ENCODE measurements at regions not wholly inside any gene's neighbourhood (a gene's known extent, or its start where the extent isn't known, plus 50 kb on each side); places are given as distances from the start of the nearest gene placed in this dataset.

DNA sequence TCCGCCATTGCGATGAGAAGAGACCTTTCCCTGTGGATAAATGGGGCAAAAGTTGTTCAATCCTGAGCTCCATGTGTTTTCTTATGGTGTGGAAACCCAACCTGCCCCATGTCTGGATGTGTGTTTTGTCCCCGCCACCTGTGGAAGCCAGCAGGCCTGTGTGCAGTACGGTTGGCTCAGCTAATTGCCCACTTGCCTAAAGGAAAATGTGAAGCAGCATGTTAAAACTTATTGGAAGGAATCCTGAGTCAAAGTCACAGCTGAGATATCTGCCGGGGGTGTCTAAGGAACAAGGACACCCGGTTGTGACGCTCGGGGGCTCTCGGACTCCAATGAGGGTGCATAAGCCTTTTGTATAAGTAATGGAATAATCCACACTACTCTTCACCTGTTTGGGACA is 361.1 kb upstream of the IRX1 start:
- no peaks in the 10 kb centered on the region for H3K27me3 Mint-ChIP-seq (ENCODE audit: low read depth)
- H3K9me3 Mint-ChIP-seq = no peaks in the 10 kb centered on the region
- no peaks in the 10 kb centered on the region for H3K36me3 Mint-ChIP-seq (ENCODE audit: low read depth)
- no peak overlapping the region for H3K27ac Mint-ChIP-seq
- H3K4me1 Mint-ChIP-seq (ENCODE audit: low read depth) = no peaks in the 10 kb centered on the region
- no peak overlapping the region for H3K4me3 Mint-ChIP-seq

DNA sequence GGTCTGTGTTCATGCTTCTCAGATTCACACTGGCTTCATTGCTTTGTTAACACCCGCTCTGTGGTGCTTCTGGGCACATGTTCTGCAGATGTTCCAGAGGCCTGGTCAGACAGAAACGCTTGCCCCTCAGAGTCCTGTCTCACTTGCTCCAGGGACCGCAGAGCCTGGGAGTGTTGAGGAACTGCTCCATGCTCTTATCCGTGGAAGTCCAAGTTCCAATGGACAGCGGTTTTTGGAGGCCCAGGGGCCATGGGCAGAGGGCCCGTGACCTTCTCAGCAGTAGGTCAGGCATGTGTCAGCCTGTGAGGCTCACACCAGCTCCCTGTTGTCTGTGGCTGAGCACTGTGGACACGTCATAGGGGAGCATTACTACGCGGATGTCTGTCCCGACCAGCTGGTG is 364.7 kb upstream of the IRX1 start:
- Mint-ChIP-seq H3K4me1 (ENCODE audit: low read depth) (no peaks in the 10 kb centered on the region), H3K27me3 (ENCODE audit: low read depth) (no peaks in the 10 kb centered on the region), H3K9me3 (peaks cover 3% of the 10 kb centered on the region), H3K27ac (no peak overlapping the region), H3K36me3 (ENCODE audit: low read depth) (no peaks in the 10 kb centered on the region), H3K4me3 (no peak overlapping the region)

GRCh38 chr5:3230254-3230653 is 365.4 kb upstream of the IRX1 start:
- Mint-ChIP-seq H3K27ac (no peak overlapping the region), H3K4me3 (no peak overlapping the region), H3K36me3 (ENCODE audit: low read depth) (no peaks in the 10 kb centered on the region), H3K27me3 (ENCODE audit: low read depth) (no peaks in the 10 kb centered on the region), H3K9me3 (peaks cover 3% of the 10 kb centered on the region), H3K4me1 (ENCODE audit: low read depth) (no peaks in the 10 kb centered on the region)

DNA sequence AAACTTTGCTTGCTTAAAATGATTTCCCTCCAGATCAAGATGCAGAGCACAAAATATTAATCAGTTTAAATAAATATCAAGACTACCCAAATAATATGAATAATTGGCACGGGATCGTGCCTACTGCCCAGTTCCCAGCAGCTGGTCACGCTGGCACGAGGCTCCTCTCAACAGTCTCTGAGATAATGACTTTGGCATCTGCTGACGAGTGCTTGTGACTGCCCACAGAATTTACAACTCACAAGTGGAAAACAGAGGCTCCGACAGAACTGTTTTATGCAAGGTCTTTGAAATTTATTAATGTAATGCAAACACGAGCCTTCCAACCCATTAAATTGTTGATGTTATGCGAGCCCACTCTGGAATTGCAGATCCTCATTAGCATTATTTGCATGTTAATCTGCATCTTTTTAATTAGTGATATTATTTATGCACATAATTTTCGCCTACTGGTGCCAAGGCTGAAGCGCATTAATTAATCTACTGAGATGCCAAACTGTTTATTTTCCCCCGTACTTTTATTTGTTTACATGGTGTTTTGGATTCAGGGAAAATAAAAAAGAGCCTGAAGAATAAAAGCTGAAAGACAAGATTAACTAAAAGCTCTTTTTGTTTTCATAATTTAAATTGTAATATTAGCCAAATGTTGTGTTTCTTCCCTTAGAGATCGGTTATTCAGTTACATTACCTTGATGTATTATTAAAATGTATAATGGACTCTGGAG is 369.3 kb upstream of the IRX1 start:
- Mint-ChIP-seq H3K9me3 (peaks cover 12% of the 10 kb centered on the region), H3K36me3 (ENCODE audit: low read depth) (no peaks in the 10 kb centered on the region), H3K27ac (no peak overlapping the region), H3K4me3 (no peak overlapping the region), H3K4me1 (ENCODE audit: low read depth) (no peaks in the 10 kb centered on the region), H3K27me3 (ENCODE audit: low read depth) (no peaks in the 10 kb centered on the region)

GRCh38 chr5:3225201-3225960 is 370.3 kb upstream of the IRX1 start:
- H3K9me3 Mint-ChIP-seq = peaks cover 12% of the 10 kb centered on the region
- no peak overlapping the region for H3K4me3 Mint-ChIP-seq
- no peak overlapping the region for H3K27ac Mint-ChIP-seq
- no peaks in the 10 kb centered on the region for H3K4me1 Mint-ChIP-seq (ENCODE audit: low read depth)
- H3K27me3 Mint-ChIP-seq (ENCODE audit: low read depth) = no peaks in the 10 kb centered on the region
- H3K36me3 Mint-ChIP-seq (ENCODE audit: low read depth) = no peaks in the 10 kb centered on the region

GRCh38 chr5:3222924-3223323 is 372.7 kb upstream of the IRX1 start:
- no peaks in the 10 kb centered on the region for H3K4me1 Mint-ChIP-seq (ENCODE audit: low read depth)
- H3K27me3 Mint-ChIP-seq (ENCODE audit: low read depth) = no peaks in the 10 kb centered on the region
- no peak overlapping the region for H3K4me3 Mint-ChIP-seq
- H3K36me3 Mint-ChIP-seq (ENCODE audit: low read depth) = no peaks in the 10 kb centered on the region
- peaks cover 12% of the 10 kb centered on the region for H3K9me3 Mint-ChIP-seq
- H3K27ac Mint-ChIP-seq = no peak overlapping the region

GRCh38 chr5:3221432-3221831 is 374.2 kb upstream of the IRX1 start:
- Mint-ChIP-seq H3K27ac (no peak overlapping the region), H3K4me3 (no peak overlapping the region), H3K9me3 (peaks cover 13% of the 10 kb centered on the region), H3K4me1 (ENCODE audit: low read depth) (no peaks in the 10 kb centered on the region), H3K36me3 (ENCODE audit: low read depth) (no peaks in the 10 kb centered on the region), H3K27me3 (ENCODE audit: low read depth) (no peaks in the 10 kb centered on the region)

GRCh38 chr5:3220638-3221288 is 374.9 kb upstream of the IRX1 start:
- H3K36me3 Mint-ChIP-seq (ENCODE audit: low read depth) = no peaks in the 10 kb centered on the region
- no peak overlapping the region for H3K4me3 Mint-ChIP-seq
- peaks cover 18% of the 10 kb centered on the region for H3K9me3 Mint-ChIP-seq
- H3K27ac Mint-ChIP-seq = no peak overlapping the region
- H3K4me1 Mint-ChIP-seq (ENCODE audit: low read depth) = no peaks in the 10 kb centered on the region
- H3K27me3 Mint-ChIP-seq (ENCODE audit: low read depth) = no peaks in the 10 kb centered on the region

GRCh38 chr5:3220201-3220600 is 375.4 kb upstream of the IRX1 start:
- Mint-ChIP-seq H3K27ac (no peak overlapping the region), H3K36me3 (ENCODE audit: low read depth) (no peaks in the 10 kb centered on the region), H3K4me1 (ENCODE audit: low read depth) (no peaks in the 10 kb centered on the region), H3K27me3 (ENCODE audit: low read depth) (no peaks in the 10 kb centered on the region), H3K4me3 (no peak overlapping the region), H3K9me3 (peaks cover 18% of the 10 kb centered on the region)

GRCh38 chr5:3218916-3219650 is 376.5 kb upstream of the IRX1 start:
- Mint-ChIP-seq H3K27me3 (ENCODE audit: low read depth) (no peaks in the 10 kb centered on the region), H3K27ac (no peak overlapping the region), H3K4me3 (no peak overlapping the region), H3K4me1 (ENCODE audit: low read depth) (no peaks in the 10 kb centered on the region), H3K36me3 (ENCODE audit: low read depth) (no peaks in the 10 kb centered on the region), H3K9me3 (peaks cover 18% of the 10 kb centered on the region)

DNA sequence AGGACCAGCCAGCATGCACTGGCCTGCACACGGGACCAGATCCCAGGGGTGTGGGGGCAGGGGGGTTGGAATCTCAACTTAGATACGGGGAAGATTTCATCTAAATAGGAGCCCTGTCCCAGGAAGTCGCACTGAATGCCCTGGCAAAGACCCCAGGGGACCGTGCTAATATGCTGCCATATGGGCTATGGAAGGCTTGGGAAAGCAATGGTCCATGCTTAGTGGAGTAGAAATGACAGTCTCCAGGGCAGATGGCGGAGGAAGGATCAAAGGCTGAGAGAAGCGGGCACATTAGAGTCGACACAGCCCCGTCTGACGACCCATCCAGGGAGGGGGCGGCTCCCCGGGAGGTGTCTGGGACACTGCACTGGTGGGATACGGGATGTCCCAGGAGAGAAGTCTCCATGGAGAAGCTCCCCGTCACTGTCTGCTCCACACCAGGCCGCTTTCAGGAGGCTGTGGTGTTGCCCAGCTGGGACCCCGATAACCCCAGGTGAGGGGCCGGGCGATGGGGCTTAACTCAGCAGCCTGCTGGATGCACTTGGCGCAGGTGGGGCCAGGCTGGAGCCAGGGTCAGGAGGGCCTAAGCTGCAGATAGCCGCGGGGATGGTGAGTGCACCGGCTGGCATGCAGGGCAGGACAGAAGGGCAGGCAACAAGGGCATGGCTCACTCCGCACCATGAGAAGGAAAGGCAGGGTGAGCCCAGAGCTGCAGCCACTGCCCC is 377.7 kb upstream of the IRX1 start:
- H3K36me3 Mint-ChIP-seq (ENCODE audit: low read depth) = no peaks in the 10 kb centered on the region
- no peaks in the 10 kb centered on the region for H3K27me3 Mint-ChIP-seq (ENCODE audit: low read depth)
- peaks cover 14% of the 10 kb centered on the region for H3K9me3 Mint-ChIP-seq
- H3K27ac Mint-ChIP-seq = no peak overlapping the region
- H3K4me1 Mint-ChIP-seq (ENCODE audit: low read depth) = no peaks in the 10 kb centered on the region
- no peak overlapping the region for H3K4me3 Mint-ChIP-seq

- peaks cover 10% of the 10 kb centered on the region for H3K9me3 Mint-ChIP-seq
These were observed 378.5 kb upstream of the IRX1 start for GRCh38 chr5:3217114-3217513.

GRCh38 chr5:3216386-3216785 is 379.2 kb upstream of the IRX1 start:
- H3K4me1 Mint-ChIP-seq (ENCODE audit: low read depth) = no peaks in the 10 kb centered on the region
- no peaks in the 10 kb centered on the region for H3K36me3 Mint-ChIP-seq (ENCODE audit: low read depth)
- H3K4me3 Mint-ChIP-seq = no peak overlapping the region
- no peaks in the 10 kb centered on the region for H3K27me3 Mint-ChIP-seq (ENCODE audit: low read depth)
- H3K27ac Mint-ChIP-seq = no peak overlapping the region
- H3K9me3 Mint-ChIP-seq = peaks cover 9% of the 10 kb centered on the region

More at GRCh38 chr5:3217114-3217513, 378.5 kb upstream of the IRX1 start:
- no peak overlapping the region for H3K4me3 Mint-ChIP-seq
- H3K27ac Mint-ChIP-seq = no peak overlapping the region
- H3K4me1 Mint-ChIP-seq (ENCODE audit: low read depth) = no peaks in the 10 kb centered on the region
- H3K36me3 Mint-ChIP-seq (ENCODE audit: low read depth) = no peaks in the 10 kb centered on the region
- no peaks in the 10 kb centered on the region for H3K27me3 Mint-ChIP-seq (ENCODE audit: low read depth)

GRCh38 chr5:3214838-3215374 is 380.7 kb upstream of the IRX1 start:
- peaks cover 13% of the 10 kb centered on the region for H3K9me3 Mint-ChIP-seq
- no peaks in the 10 kb centered on the region for H3K4me1 Mint-ChIP-seq (ENCODE audit: low read depth)
- H3K4me3 Mint-ChIP-seq = no peak overlapping the region
- no peak overlapping the region for H3K27ac Mint-ChIP-seq
- H3K36me3 Mint-ChIP-seq (ENCODE audit: low read depth) = no peaks in the 10 kb centered on the region
- H3K27me3 Mint-ChIP-seq (ENCODE audit: low read depth) = no peaks in the 10 kb centered on the region
